ENCODE measurements at regions not wholly inside any gene's neighbourhood (a gene's known extent, or its start where the extent isn't known, plus 50 kb on each side); places are given as distances from the start of the nearest gene placed in this dataset.
A peak's percentile ranks its signal among the peaks of the same experiment; 100 is the strongest.

GRCh38 chr6:128616342-128616741 lies 95.9 kb upstream of the PTPRK start:
- Histone ChIP-seq H3K9me2 (replicated peaks; ENCODE audit: insufficient read depth) (no peaks in the 10 kb centered on the region), H4K20me1 (ENCODE audit: insufficient read depth, poor library complexity, severe bottlenecking) (no peaks in the 10 kb centered on the region), H3K27me3 (no peaks in the 10 kb centered on the region), H2AFZ (no peak overlapping the region), H3K4me3 (no peak overlapping the region), H3K27ac (no peak overlapping the region), H3K9me3 (ENCODE audit: low read depth) (peaks cover 3% of the 10 kb centered on the region), H3K36me3 (replicated peaks; ENCODE audit: insufficient read depth, low read depth) (no peaks in the 10 kb centered on the region), H3K4me1 (ENCODE audit: insufficient read depth) (no peaks in the 10 kb centered on the region), H3K79me2 (no peaks in the 10 kb centered on the region), H3K4me2 (no peak overlapping the region)
- TF ChIP-seq, protein P1, sequence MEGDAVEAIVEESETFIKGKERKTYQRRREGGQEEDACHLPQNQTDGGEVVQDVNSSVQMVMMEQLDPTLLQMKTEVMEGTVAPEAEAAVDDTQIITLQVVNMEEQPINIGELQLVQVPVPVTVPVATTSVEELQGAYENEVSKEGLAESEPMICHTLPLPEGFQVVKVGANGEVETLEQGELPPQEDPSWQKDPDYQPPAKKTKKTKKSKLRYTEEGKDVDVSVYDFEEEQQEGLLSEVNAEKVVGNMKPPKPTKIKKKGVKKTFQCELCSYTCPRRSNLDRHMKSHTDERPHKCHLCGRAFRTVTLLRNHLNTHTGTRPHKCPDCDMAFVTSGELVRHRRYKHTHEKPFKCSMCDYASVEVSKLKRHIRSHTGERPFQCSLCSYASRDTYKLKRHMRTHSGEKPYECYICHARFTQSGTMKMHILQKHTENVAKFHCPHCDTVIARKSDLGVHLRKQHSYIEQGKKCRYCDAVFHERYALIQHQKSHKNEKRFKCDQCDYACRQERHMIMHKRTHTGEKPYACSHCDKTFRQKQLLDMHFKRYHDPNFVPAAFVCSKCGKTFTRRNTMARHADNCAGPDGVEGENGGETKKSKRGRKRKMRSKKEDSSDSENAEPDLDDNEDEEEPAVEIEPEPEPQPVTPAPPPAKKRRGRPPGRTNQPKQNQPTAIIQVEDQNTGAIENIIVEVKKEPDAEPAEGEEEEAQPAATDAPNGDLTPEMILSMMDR (IDR thresholded peaks at IDR 0.05; ENCODE audit: poor library complexity) = no peak
- TF ChIP-seq EZH2 (IDR thresholded peaks at IDR 0.05; ENCODE audit: borderline replicate concordance) (no peak), EZH2phosphoT487 (IDR thresholded peaks at IDR 0.05; ENCODE audit: low read depth, severe bottlenecking, unreplicated experiment) (no peak)
- DNase-seq (ENCODE audit: low spot score) = no peak

DNA sequence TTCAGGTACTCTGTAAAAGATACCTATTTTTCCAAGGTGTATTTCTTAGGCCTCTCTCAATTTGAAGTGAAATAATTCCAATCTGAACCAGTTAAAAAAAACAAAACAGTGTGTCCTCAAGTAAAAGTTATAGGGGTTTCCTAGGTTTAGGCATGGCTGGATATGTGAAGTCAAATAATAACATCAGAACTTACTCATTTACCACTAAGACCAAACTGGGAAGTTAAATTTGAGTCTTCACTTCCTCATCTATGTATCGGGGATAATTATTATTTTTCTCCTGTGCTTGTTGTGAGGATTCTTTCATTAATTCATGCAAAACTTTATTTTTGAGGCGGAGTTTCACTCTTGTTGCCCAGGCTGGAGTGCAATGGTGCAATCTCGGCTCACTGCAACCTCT lies 86.2 kb upstream of the PTPRK start:
- no peaks in the 10 kb centered on the region for H3K36me3 ChIP-seq (replicated peaks; ENCODE audit: insufficient read depth, low read depth)
- 99% methylated on average over 3 of the region's 3 CpGs for WGBS (ENCODE audit: low lambda C conversion rate, missing lambda C conversion rate)
- no peak for DNase-seq (ENCODE audit: low spot score)
- no peak overlapping the region for H3K4me3 ChIP-seq
- H2AFZ ChIP-seq = no peak overlapping the region
- H3K4me2 ChIP-seq = no peak overlapping the region
- H3K4me1 ChIP-seq (ENCODE audit: insufficient read depth) = no peaks in the 10 kb centered on the region
- H3K9me2 ChIP-seq (replicated peaks; ENCODE audit: insufficient read depth) = no peaks in the 10 kb centered on the region
- no peaks in the 10 kb centered on the region for H3K9me3 ChIP-seq (ENCODE audit: low read depth)
- H3K79me2 ChIP-seq = no peaks in the 10 kb centered on the region
- H3K27me3 ChIP-seq = no peaks in the 10 kb centered on the region
- TF ChIP-seq, protein P1 (IDR thresholded peaks at IDR 0.05; ENCODE audit: poor library complexity) = no peak
- TF ChIP-seq EZH2phosphoT487 (IDR thresholded peaks at IDR 0.05; ENCODE audit: low read depth, severe bottlenecking, unreplicated experiment) (no peak), EZH2 (IDR thresholded peaks at IDR 0.05; ENCODE audit: borderline replicate concordance) (no peak)
- H4K20me1 ChIP-seq (ENCODE audit: insufficient read depth, poor library complexity, severe bottlenecking) = no peaks in the 10 kb centered on the region
- H3K27ac ChIP-seq = no peak overlapping the region

- no peaks in the 10 kb centered on the region for H4K20me1 ChIP-seq (ENCODE audit: insufficient read depth, poor library complexity, severe bottlenecking)
- no peak for DNase-seq (ENCODE audit: low spot score)
- H3K9me3 ChIP-seq (ENCODE audit: low read depth) = no peaks in the 10 kb centered on the region
- no peaks in the 10 kb centered on the region for H3K27me3 ChIP-seq
- no peaks in the 10 kb centered on the region for H3K9me2 ChIP-seq (replicated peaks; ENCODE audit: insufficient read depth)
- H2AFZ ChIP-seq = no peak overlapping the region
- no peak overlapping the region for H3K4me2 ChIP-seq
- no peaks in the 10 kb centered on the region for H3K36me3 ChIP-seq (replicated peaks; ENCODE audit: insufficient read depth, low read depth)
- no peak overlapping the region for H3K4me3 ChIP-seq
- no peaks in the 10 kb centered on the region for H3K79me2 ChIP-seq
- H3K4me1 ChIP-seq (ENCODE audit: insufficient read depth) = no peaks in the 10 kb centered on the region
- no peak overlapping the region for H3K27ac ChIP-seq
- TF ChIP-seq, protein P1 (IDR thresholded peaks at IDR 0.05; ENCODE audit: poor library complexity) = no peak
- TF ChIP-seq EZH2phosphoT487 (IDR thresholded peaks at IDR 0.05; ENCODE audit: low read depth, severe bottlenecking, unreplicated experiment) (no peak), EZH2 (IDR thresholded peaks at IDR 0.05; ENCODE audit: borderline replicate concordance) (no peak)
- 91% methylated on average over 2 of the region's 2 CpGs for WGBS (ENCODE audit: low lambda C conversion rate, missing lambda C conversion rate)
These were observed 85.6 kb upstream of the PTPRK start for GRCh38 chr6:128605961-128606360.

GRCh38 chr6:128601060-128601459 lies 80.7 kb upstream of the PTPRK start:
- no peak overlapping the region for H3K4me2 ChIP-seq

More at GRCh38 chr6:128601060-128601459, 80.7 kb upstream of the PTPRK start:
- no peak overlapping the region for H3K27ac ChIP-seq
- H3K9me3 ChIP-seq (ENCODE audit: low read depth) = no peaks in the 10 kb centered on the region
- H2AFZ ChIP-seq = no peak overlapping the region
- no peaks in the 10 kb centered on the region for H3K9me2 ChIP-seq (replicated peaks; ENCODE audit: insufficient read depth)
- WGBS (ENCODE audit: low lambda C conversion rate, missing lambda C conversion rate) = 45% methylated on average over 4 of the region's 4 CpGs
- H4K20me1 ChIP-seq (ENCODE audit: insufficient read depth, poor library complexity, severe bottlenecking) = no peaks in the 10 kb centered on the region
- H3K4me3 ChIP-seq = no peak overlapping the region
- H3K79me2 ChIP-seq = no peaks in the 10 kb centered on the region
- no peaks in the 10 kb centered on the region for H3K36me3 ChIP-seq (replicated peaks; ENCODE audit: insufficient read depth, low read depth)
- H3K4me1 ChIP-seq (ENCODE audit: insufficient read depth) = peaks cover 6% of the 10 kb centered on the region
- H3K27me3 ChIP-seq = no peaks in the 10 kb centered on the region
- peak; percentile 50 for DNase-seq (ENCODE audit: low spot score)
- no peak for TF ChIP-seq EZH2phosphoT487 (IDR thresholded peaks at IDR 0.05; ENCODE audit: low read depth, severe bottlenecking, unreplicated experiment)
- no peak for TF ChIP-seq EZH2 (IDR thresholded peaks at IDR 0.05; ENCODE audit: borderline replicate concordance)
- TF ChIP-seq, protein P1 (IDR thresholded peaks at IDR 0.05; ENCODE audit: poor library complexity) = no peak
